ENCODE measurements at regions not wholly inside any gene's neighbourhood (a gene's known extent, or its start where the extent isn't known, plus 50 kb on each side); places are given as distances from the start of the nearest gene placed in this dataset.

- Histone ChIP-seq H3K4me3 (ENCODE audit: low read depth in 1 of 2, low read length in 2 of 2) (no peak overlapping the region), H3K27ac (ENCODE audit: low read depth in 2 of 2, low read length in 1 of 2) (no peak overlapping the region), H3K27me3 (ENCODE audit: control insufficient read depth in 1 of 2, insufficient read depth in 2 of 2, low read length in 2 of 2) (no peaks in the 10 kb centered on the region), H3K9me3 (ENCODE audit: control insufficient read depth in 2 of 2, insufficient read depth in 1 of 2, low read depth in 1 of 2, low read length in 1 of 2) (peaks cover 0 to 2% of the 10 kb centered on the region in 2 donors), H3K4me1 (ENCODE audit: control insufficient read depth in 2 of 2, insufficient read depth in 2 of 2, low read length in 1 of 2) (no peaks in the 10 kb centered on the region), H3K36me3 (ENCODE audit: control insufficient read depth in 2 of 2, insufficient read depth in 2 of 2, low read length in 1 of 2) (no peaks in the 10 kb centered on the region)
- WGBS, 2 donors, result 62 to 68% methylated on average over 11 of the region's 11 CpGs
Observed at GRCh38 chr7:33845991-33846509, 59.3 kb upstream of the BMPER start.

GRCh38 chr7:33849004-33849403, 56.3 kb upstream of the BMPER start:
- 77 to 86% methylated on average over 2 of the region's 2 CpGs for WGBS, 2 donors
- no peaks in the 10 kb centered on the region for H3K27me3 ChIP-seq (ENCODE audit: control insufficient read depth in 1 of 2, insufficient read depth in 2 of 2, low read length in 2 of 2)
- H3K36me3 ChIP-seq (ENCODE audit: control insufficient read depth in 2 of 2, insufficient read depth in 2 of 2, low read length in 1 of 2), result no peaks in the 10 kb centered on the region
- no peak overlapping the region for H3K27ac ChIP-seq (ENCODE audit: low read depth in 2 of 2, low read length in 1 of 2)
- H3K4me1 ChIP-seq (ENCODE audit: control insufficient read depth in 2 of 2, insufficient read depth in 2 of 2, low read length in 1 of 2), result no peaks in the 10 kb centered on the region
- no peak overlapping the region for H3K4me3 ChIP-seq (ENCODE audit: low read depth in 1 of 2, low read length in 2 of 2)
- peaks cover 0 to 2% of the 10 kb centered on the region in 2 donors for H3K9me3 ChIP-seq (ENCODE audit: control insufficient read depth in 2 of 2, insufficient read depth in 1 of 2, low read depth in 1 of 2, low read length in 1 of 2)

- no peak overlapping the region for H3K4me3 ChIP-seq (ENCODE audit: low read depth in 1 of 2, low read length in 2 of 2)
- no peak overlapping the region for H3K27ac ChIP-seq (ENCODE audit: low read depth in 2 of 2, low read length in 1 of 2)
- H3K27me3 ChIP-seq (ENCODE audit: control insufficient read depth in 1 of 2, insufficient read depth in 2 of 2, low read length in 2 of 2), result no peaks in the 10 kb centered on the region
- H3K9me3 ChIP-seq (ENCODE audit: control insufficient read depth in 2 of 2, insufficient read depth in 1 of 2, low read depth in 1 of 2, low read length in 1 of 2), result peaks cover 0 to 2% of the 10 kb centered on the region in 2 donors
- 80 to 91% methylated on average over 3 of the region's 3 CpGs for WGBS, 2 donors
- H3K4me1 ChIP-seq (ENCODE audit: control insufficient read depth in 2 of 2, insufficient read depth in 2 of 2, low read length in 1 of 2), result no peaks in the 10 kb centered on the region
- H3K36me3 ChIP-seq (ENCODE audit: control insufficient read depth in 2 of 2, insufficient read depth in 2 of 2, low read length in 1 of 2), result no peaks in the 10 kb centered on the region
Observed at GRCh38 chr7:33849971-33850559, 55.3 kb upstream of the BMPER start.

GRCh38 chr7:33850768-33851167, 54.6 kb upstream of the BMPER start:
- 49 to 59% methylated on average over 1 of the region's 1 CpG for WGBS, 2 donors
- H3K9me3 ChIP-seq (ENCODE audit: control insufficient read depth in 2 of 2, insufficient read depth in 1 of 2, low read depth in 1 of 2, low read length in 1 of 2), result peaks cover 0 to 2% of the 10 kb centered on the region in 2 donors
- H3K27me3 ChIP-seq (ENCODE audit: control insufficient read depth in 1 of 2, insufficient read depth in 2 of 2, low read length in 2 of 2), result no peaks in the 10 kb centered on the region
- H3K4me3 ChIP-seq (ENCODE audit: low read depth in 1 of 2, low read length in 2 of 2), result no peak overlapping the region
- no peaks in the 10 kb centered on the region for H3K36me3 ChIP-seq (ENCODE audit: control insufficient read depth in 2 of 2, insufficient read depth in 2 of 2, low read length in 1 of 2)
- no peak overlapping the region for H3K27ac ChIP-seq (ENCODE audit: low read depth in 2 of 2, low read length in 1 of 2)
- H3K4me1 ChIP-seq (ENCODE audit: control insufficient read depth in 2 of 2, insufficient read depth in 2 of 2, low read length in 1 of 2), result no peaks in the 10 kb centered on the region

GRCh38 chr7:33852838-33853237, 52.5 kb upstream of the BMPER start:
- 83 to 85% methylated on average over 3 of the region's 3 CpGs for WGBS, 2 donors
- Histone ChIP-seq H3K36me3 (ENCODE audit: control insufficient read depth in 2 of 2, insufficient read depth in 2 of 2, low read length in 1 of 2) (no peaks in the 10 kb centered on the region), H3K4me1 (ENCODE audit: control insufficient read depth in 2 of 2, insufficient read depth in 2 of 2, low read length in 1 of 2) (no peaks in the 10 kb centered on the region), H3K4me3 (ENCODE audit: low read depth in 1 of 2, low read length in 2 of 2) (no peak overlapping the region), H3K27ac (ENCODE audit: low read depth in 2 of 2, low read length in 1 of 2) (no peak overlapping the region), H3K27me3 (ENCODE audit: control insufficient read depth in 1 of 2, insufficient read depth in 2 of 2, low read length in 2 of 2) (no peaks in the 10 kb centered on the region), H3K9me3 (ENCODE audit: control insufficient read depth in 2 of 2, insufficient read depth in 1 of 2, low read depth in 1 of 2, low read length in 1 of 2) (peaks cover 0 to 2% of the 10 kb centered on the region in 2 donors)

GRCh38 chr7:33853361-33854062, 51.8 kb upstream of the BMPER start:
- H3K36me3 ChIP-seq (ENCODE audit: control insufficient read depth in 2 of 2, insufficient read depth in 2 of 2, low read length in 1 of 2), result no peaks in the 10 kb centered on the region
- H3K4me3 ChIP-seq (ENCODE audit: low read depth in 1 of 2, low read length in 2 of 2), result no peak overlapping the region
- H3K9me3 ChIP-seq (ENCODE audit: control insufficient read depth in 2 of 2, insufficient read depth in 1 of 2, low read depth in 1 of 2, low read length in 1 of 2), result peaks cover 0 to 2% of the 10 kb centered on the region in 2 donors
- H3K4me1 ChIP-seq (ENCODE audit: control insufficient read depth in 2 of 2, insufficient read depth in 2 of 2, low read length in 1 of 2), result no peaks in the 10 kb centered on the region
- no peaks in the 10 kb centered on the region for H3K27me3 ChIP-seq (ENCODE audit: control insufficient read depth in 1 of 2, insufficient read depth in 2 of 2, low read length in 2 of 2)
- H3K27ac ChIP-seq (ENCODE audit: low read depth in 2 of 2, low read length in 1 of 2), result no peak overlapping the region
- 84 to 85% methylated on average over 5 of the region's 5 CpGs for WGBS, 2 donors

GRCh38 chr7:33854178-33854577, 51.2 kb upstream of the BMPER start:
- H3K4me1 ChIP-seq (ENCODE audit: control insufficient read depth in 2 of 2, insufficient read depth in 2 of 2, low read length in 1 of 2), result no peaks in the 10 kb centered on the region
- H3K9me3 ChIP-seq (ENCODE audit: control insufficient read depth in 2 of 2, insufficient read depth in 1 of 2, low read depth in 1 of 2, low read length in 1 of 2), result no peaks in the 10 kb centered on the region
- no peaks in the 10 kb centered on the region for H3K36me3 ChIP-seq (ENCODE audit: control insufficient read depth in 2 of 2, insufficient read depth in 2 of 2, low read length in 1 of 2)
- 50 to 70% methylated on average over 1 of the region's 1 CpG for WGBS, 2 donors
- H3K27me3 ChIP-seq (ENCODE audit: control insufficient read depth in 1 of 2, insufficient read depth in 2 of 2, low read length in 2 of 2), result no peaks in the 10 kb centered on the region
- no peak overlapping the region for H3K27ac ChIP-seq (ENCODE audit: low read depth in 2 of 2, low read length in 1 of 2)
- no peak overlapping the region for H3K4me3 ChIP-seq (ENCODE audit: low read depth in 1 of 2, low read length in 2 of 2)

- WGBS, 2 donors, result 76 to 81% methylated on average over 4 of the region's 4 CpGs
- Histone ChIP-seq H3K4me3 (ENCODE audit: low read depth in 1 of 2, low read length in 2 of 2) (no peak overlapping the region), H3K36me3 (ENCODE audit: control insufficient read depth in 2 of 2, insufficient read depth in 2 of 2, low read length in 1 of 2) (no peaks in the 10 kb centered on the region)
Observed at GRCh38 chr7:33854801-33855350, 50.5 kb upstream of the BMPER start.

More at GRCh38 chr7:33854801-33855350, 50.5 kb upstream of the BMPER start:
- no peaks in the 10 kb centered on the region for H3K4me1 ChIP-seq (ENCODE audit: control insufficient read depth in 2 of 2, insufficient read depth in 2 of 2, low read length in 1 of 2)
- no peaks in the 10 kb centered on the region for H3K27me3 ChIP-seq (ENCODE audit: control insufficient read depth in 1 of 2, insufficient read depth in 2 of 2, low read length in 2 of 2)
- H3K9me3 ChIP-seq (ENCODE audit: control insufficient read depth in 2 of 2, insufficient read depth in 1 of 2, low read depth in 1 of 2, low read length in 1 of 2), result no peaks in the 10 kb centered on the region
- no peak overlapping the region for H3K27ac ChIP-seq (ENCODE audit: low read depth in 2 of 2, low read length in 1 of 2)
